ENCODE measurements at regions not wholly inside any gene's neighbourhood (a gene's known extent, or its start where the extent isn't known, plus 50 kb on each side); places are given as distances from the start of the nearest gene placed in this dataset.

DNA sequence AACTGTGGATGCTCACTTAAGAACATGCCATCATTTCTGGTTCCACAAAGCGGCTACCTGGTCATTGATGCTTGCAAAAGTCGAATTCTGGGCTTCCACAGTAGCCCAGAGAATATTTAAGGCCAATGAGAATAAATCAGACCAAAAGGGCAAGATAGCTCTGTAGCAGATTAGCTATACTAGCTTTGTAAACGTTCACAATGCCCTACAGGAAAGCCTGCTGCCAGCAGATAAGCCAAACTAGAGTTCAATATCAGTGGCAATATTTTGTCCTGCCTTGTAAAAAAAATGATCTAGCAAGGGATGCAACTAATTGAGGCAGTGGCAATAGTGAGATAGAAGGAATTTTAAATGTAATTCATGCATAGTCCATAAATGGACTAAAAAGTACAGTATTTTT lies 387.7 kb upstream of the TEX13C start:
- Histone ChIP-seq H2AK5ac (ENCODE audit: low read depth, low read length) (no peak overlapping the region), H2AFZ (ENCODE audit: low read length) (no peak overlapping the region), H3K4ac (replicated peaks; ENCODE audit: insufficient read length, low read depth, low read length) (no peak overlapping the region), H2BK15ac (ENCODE audit: low read length) (no peak overlapping the region), H3K14ac (ENCODE audit: insufficient read length) (no peak overlapping the region), H3K9ac (replicated peaks in 1 of 4; ENCODE audit: extremely low read depth in 1 of 4, low read depth in 3 of 4, low read length in 3 of 4) (no peak overlapping the region), H2BK20ac (ENCODE audit: low read length) (no peak overlapping the region), H3K4me1 (replicated peaks in 1 of 4; ENCODE audit: control insufficient read depth in 3 of 4, insufficient read depth in 4 of 4, low read length in 3 of 4) (peaks cover 0 to 3% (median 0%) of the 10 kb centered on the region in 4 experiments; a peak in 4 of 7 replicates), H3K27ac (ENCODE audit: low read depth, low read length) (no peak overlapping the region), H4K20me1 (replicated peaks in 1 of 2; ENCODE audit: control insufficient read depth in 1 of 2, insufficient read depth in 2 of 2, low read length in 2 of 2) (no peaks in the 10 kb centered on the region), H3K4me2 (ENCODE audit: insufficient read depth in 1 of 2, low read depth in 2 of 2, low read length in 2 of 2) (no peak overlapping the region), H3K79me2 (ENCODE audit: control insufficient read depth in 1 of 2, insufficient read depth in 2 of 2, low read length in 2 of 2) (no peaks in the 10 kb centered on the region), H4K5ac (ENCODE audit: insufficient read length, low read depth, low read length) (no peak overlapping the region), H3K79me1 (ENCODE audit: low read depth, low read length) (no peaks in the 10 kb centered on the region), H3K23ac (ENCODE audit: insufficient read length) (no peak overlapping the region), H3K4me3 (ENCODE audit: extremely low read depth in 1 of 4, insufficient read depth in 2 of 4, low read depth in 3 of 4, low read length in 4 of 4) (no peak overlapping the region), H4K91ac (replicated peaks; ENCODE audit: insufficient read length, low read length) (no peak overlapping the region), H2BK5ac (ENCODE audit: low read depth, low read length) (no peak overlapping the region), H3K23me2 (ENCODE audit: low read depth, low read length) (no peaks in the 10 kb centered on the region), H3K9me3 (ENCODE audit: insufficient read depth in 2 of 2, low read depth in 1 of 2, low read length in 1 of 2) (no peaks in the 10 kb centered on the region), H2BK12ac (ENCODE audit: low read depth, low read length) (no peak overlapping the region), H4K8ac (ENCODE audit: extremely low read depth, insufficient read depth, low read length) (no peak overlapping the region), H3K27me3 (replicated peaks in 1 of 4; ENCODE audit: control insufficient read depth in 3 of 4, extremely low read depth in 1 of 4, insufficient read depth in 3 of 4, low read length in 3 of 4) (no peaks in the 10 kb centered on the region), H2BK120ac (replicated peaks; ENCODE audit: low read depth, low read length) (no peak overlapping the region), H3K56ac (replicated peaks; ENCODE audit: insufficient read length, low read depth, low read length) (no peak overlapping the region), H3K18ac (ENCODE audit: extremely low read depth, low read length) (no peak overlapping the region), H3K36me3 (ENCODE audit: control insufficient read depth in 2 of 4, insufficient read depth in 4 of 4, low read length in 3 of 4) (no peaks in the 10 kb centered on the region)
- DNase-seq (ENCODE audit: low read depth in 1 of 2, low spot score in 2 of 2) (no peak), FAIRE-seq (no peak)
- TF ChIP-seq EP300 (IDR thresholded peaks at IDR 0.05; ENCODE audit: borderline replicate concordance in 1 of 2, low read depth in 2 of 2, low read length in 2 of 2), result no peak
- ChIA-PET CTCF (ENCODE audit: partially characterized antibody) (no interaction called here), POLR2A (ENCODE audit: partially characterized antibody) (no interaction called here)
- 86% methylated on average over 3 of the region's 3 CpGs; no CpG with 5 or more reads in 1 of the 2 experiments for WGBS, 2 experiments (ENCODE audit: extremely low coverage in 1 of 2, insufficient coverage in 1 of 2, insufficient read length in 1 of 2, insufficient replicate concordance in 2 of 2, low coverage in 1 of 2, low lambda C conversion rate in 2 of 2, missing lambda C conversion rate in 1 of 2)

Measured in H1 (cell line).